Hematopoietic multipotent progenitor cell treated with erythropoietin and hydrocortisone succinate and interleukin-3 and kit ligand, for 4 days (in vitro differentiated cells): ENCODE measurements at regions not wholly inside any gene's neighbourhood (a gene's known extent, or its start where the extent isn't known, plus 50 kb on each side); places are given as distances from the start of the nearest gene placed in this dataset.
"Not testable (repeated sequence)": the region's sequence is repeated elsewhere in the genome, so short reads cannot be mapped to it uniquely, and the experiment has no call there.

Experiments used
- DNase-seq: peaks from one replicate; pipeline ENCODE4 v3.0.0-alpha.2; 2015

DNA sequence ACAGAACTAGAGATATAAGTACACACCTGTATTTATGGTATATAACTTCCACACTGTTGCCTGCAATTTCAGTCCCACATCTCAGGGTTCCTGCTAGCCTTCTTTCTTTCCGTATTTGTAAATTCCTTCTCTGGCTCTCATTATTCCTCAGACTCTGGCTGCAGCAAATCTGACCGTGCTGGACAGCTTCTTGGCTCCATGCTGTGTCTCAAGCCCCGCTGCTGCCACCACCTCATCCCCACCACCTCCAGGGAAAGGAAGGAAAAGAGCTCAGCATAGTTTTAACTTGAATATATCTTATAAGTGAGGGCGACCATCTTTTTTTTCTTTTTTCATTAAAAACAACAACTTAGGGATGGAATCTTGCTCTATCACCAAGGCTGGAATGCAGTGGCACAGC lies 155.6 kb upstream of the CXCL13 start:
- no peak for DNase-seq

- peak; percentile 13 for DNase-seq
These were observed 154.1 kb upstream of the CXCL13 start for GRCh38 chr4:77451530-77451929.

- DNase-seq: not testable (repeated sequence)
These were observed 153.5 kb upstream of the CXCL13 start for GRCh38 chr4:77452117-77452516.

DNA sequence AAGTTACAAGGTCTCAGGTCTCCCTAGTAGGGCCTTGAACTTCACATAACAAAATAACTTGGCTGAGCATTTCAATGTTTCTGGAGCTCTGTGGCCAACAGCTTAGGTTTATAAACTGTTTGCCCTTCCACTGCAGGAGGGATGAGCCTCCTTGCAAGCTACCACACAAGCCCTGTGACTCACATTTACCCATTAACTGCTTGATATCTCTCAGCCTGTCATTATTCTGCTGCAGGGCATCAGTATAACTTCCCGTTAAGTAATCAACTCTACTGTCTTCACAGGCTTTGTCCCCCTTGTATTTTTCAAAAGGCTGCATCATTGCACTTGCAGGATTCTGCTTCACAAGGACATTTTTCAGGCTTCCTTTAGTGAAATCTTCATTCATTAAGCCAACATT lies 151.7 kb upstream of the CXCL13 start:
- DNase-seq: no peak

DNA sequence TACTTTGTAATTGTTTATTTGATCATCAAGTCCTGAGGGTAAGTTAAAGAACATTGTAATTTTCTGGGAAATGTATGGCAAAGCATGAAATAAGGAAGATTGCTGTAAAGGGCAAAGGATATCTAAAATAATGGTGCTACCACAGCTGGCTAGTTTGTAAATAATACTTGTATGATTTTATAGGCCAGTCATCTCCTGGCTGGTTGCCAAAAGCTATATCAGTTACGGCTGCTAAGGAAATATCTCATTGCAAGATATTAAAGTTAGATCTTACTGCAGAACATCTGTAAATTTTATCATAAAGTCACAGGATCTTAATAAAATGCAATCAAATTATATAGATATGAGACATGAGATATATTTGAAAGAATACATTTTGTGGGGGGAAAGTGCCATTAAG lies 150.8 kb upstream of the CXCL13 start:
- no peak for DNase-seq

DNA sequence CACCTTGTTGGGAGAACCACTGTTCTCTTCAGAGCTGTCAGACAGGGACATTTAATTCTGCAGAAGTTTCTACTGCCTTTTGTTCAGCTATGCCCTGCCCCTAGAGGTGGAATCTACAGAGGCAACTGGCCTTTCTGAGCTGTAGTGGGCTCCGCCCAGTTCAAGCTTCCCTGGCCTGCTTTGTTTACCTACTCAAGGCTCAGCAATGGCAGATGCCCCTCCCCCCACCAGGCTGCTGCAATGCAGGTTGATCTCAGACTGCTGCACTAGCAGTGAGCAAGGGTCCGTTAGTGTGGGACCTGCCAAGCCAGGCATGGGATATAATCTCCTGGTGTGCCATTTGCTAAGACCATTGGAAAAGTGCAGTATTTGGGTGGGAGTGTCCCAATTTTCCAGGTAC lies 141.5 kb upstream of the CXCL13 start:
- DNase-seq: not testable (repeated sequence)

- peak; percentile 40 for DNase-seq
These were observed 140.3 kb upstream of the CXCL13 start for GRCh38 chr4:77465271-77465670.

DNA sequence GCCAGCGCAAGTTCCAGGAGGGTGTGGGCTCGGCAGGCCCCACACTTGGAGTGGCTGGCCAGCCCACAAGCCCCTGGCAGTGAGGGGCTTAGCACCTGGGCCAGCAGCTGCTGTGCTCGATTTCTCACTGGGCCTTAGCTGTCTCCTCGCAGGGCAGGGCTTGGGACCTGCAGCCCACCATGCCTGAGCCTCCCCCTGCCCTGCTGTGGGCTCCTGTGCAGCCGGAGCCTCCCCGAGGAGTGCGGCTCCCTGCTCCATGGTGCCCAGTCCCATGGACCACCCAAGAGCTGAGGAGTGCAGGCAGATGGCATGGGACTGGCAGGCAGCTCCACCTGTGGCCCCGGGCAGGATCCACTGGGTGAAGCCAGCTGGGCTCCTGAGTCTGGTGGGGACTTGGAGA lies 139.2 kb upstream of the CXCL13 start:
- no peak for DNase-seq

GRCh38 chr4:77471821-77472495 lies 133.7 kb upstream of the CXCL13 start:
- no peak for DNase-seq

GRCh38 chr4:77473509-77473908 lies 132.1 kb upstream of the CXCL13 start:
- peak; percentile 46 for DNase-seq

GRCh38 chr4:77481856-77482255 lies 123.8 kb upstream of the CXCL13 start:
- DNase-seq: no peak

- DNase-seq: no peak
These were observed 116.7 kb upstream of the CXCL13 start for GRCh38 chr4:77488882-77489281.

DNA sequence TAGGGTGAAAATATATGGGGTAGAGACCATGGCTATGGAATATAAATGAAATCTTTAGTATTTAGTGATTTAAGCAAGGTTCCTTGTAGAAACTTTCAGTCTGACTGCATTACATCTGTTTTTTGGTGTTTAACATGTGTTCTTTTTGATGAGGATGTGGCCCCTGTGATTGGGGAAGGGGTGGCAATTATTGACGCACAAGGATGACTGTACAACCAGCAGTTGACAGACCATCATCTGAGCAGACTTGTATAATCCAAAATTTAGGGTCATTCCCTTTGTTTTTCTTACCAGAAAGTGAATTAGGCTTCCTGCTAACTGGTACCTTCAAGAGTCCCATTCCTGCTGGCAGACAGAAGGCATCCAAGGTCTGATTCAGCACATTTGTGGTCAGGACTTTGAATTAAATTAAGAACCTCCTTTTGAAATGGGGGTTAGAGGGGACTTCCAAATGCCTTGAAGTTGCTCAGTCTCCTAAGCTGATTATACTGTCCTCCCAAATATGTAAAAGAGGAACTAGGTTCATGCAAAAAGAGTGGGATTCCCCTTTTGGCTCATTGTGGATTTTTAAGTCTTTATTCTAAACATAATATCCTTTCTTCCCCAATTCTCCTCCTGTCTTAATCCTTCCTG lies 112.4 kb upstream of the CXCL13 start:
- peak; percentile 12 for DNase-seq

DNA sequence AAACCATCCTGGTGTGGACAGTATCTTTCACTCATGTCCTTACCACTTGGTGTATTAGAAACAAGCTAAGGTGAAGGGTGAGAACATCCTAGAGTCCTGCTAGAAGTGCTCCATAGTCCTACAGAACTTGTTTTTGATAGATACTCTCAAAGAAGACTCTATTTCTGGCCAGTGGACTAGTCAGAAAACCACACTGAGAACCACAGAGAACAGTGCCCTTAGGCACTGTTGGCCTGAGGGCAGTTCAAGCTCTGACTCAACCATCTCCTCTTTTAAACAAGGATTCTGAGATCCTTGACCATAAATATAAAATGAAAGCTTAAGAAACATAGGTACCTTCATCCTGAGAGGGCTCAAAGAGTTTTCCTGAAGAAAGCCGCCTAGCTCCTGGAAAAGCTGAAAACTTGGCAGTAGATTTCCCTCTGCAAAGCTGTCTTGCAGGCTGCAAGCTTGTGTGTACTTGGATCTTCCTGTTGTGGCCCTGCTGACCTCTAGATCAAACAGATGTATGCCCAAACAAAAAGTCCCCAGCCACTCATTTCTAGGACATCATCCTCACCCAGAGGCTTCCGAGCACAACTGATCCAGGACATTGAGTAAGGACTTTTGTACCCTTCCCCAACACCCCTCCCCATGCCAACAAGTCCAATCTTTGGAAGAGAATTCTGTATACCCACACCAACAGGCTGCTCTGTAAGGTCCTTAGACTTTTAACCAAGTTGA lies 111.6 kb upstream of the CXCL13 start:
- no peak for DNase-seq

DNA sequence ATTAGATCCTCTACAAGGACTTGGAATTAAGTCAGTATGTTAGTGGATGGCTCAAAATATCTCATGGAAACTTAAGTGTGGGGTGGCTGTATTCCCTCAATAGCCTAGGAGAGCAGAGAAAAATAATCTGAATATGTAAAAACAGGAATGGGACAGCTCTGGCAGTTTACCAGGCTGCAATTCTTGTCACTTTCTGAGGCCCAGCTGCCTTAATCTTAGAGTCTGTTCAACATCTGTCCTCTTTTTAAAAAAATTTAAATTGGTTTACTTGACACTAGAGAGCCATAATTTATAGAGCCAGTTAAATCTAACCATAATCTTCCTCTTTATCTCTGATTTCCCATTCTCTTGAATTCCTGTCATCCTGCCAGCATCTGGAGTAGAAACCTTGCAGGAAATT lies 109.2 kb upstream of the CXCL13 start:
- no peak for DNase-seq

DNA sequence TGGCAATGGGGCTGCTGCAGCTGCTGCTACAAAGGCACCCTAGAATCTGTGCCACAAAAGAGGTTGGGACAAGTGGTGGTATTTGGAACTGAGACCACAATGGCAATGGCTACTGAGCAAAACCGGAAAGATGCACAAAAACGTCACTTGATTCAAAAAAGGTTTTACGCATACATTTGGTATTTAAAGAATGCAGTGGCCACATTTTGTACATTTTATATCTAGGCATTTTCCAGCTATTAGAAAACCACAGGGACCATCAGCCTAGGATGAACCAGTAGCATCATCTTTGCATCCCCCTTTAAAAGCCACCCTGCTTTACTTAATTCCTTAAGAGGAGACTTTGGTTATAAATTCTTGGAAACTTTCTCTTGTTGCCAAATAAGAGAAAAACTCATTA lies 104.8 kb upstream of the CXCL13 start:
- DNase-seq: no peak

GRCh38 chr4:77501240-77501639 lies 104.4 kb upstream of the CXCL13 start:
- no peak for DNase-seq

GRCh38 chr4:77501851-77502250 lies 103.8 kb upstream of the CXCL13 start:
- DNase-seq: no peak

- DNase-seq: no peak
These were observed 101.2 kb upstream of the CXCL13 start for GRCh38 chr4:77504407-77504806.

DNA sequence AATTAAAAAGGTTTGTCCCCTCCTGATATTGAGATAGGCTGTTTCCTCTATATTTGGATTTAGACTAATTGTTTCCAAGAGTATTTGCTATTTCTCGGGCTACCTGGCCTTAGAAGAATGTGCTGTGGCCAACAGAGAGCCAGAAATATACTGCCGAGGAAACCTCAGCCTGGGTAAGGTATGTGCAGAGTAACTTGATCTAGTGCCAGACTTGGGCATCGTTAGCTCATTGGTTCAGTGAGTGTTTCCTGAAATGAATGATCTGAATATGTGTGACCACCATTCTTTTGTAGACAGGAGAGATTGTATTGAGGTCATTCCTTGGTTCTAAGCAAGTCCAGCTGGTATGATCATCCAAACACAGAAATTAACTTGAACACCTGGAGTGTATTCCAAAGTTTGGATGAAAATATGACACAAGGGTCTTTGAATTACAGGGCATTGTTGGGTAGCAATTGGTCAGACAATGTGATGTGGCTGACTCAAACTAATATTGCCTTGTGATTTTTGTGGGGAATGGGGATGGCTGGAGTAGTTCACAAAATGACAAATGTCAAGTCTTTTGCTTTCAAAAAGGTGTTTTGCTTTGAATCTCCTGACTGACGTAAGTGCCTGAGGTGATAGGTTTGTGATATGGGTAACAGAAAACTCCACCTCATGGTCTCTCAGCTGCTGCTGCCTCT lies 100.2 kb upstream of the CXCL13 start:
- DNase-seq: no peak

DNA sequence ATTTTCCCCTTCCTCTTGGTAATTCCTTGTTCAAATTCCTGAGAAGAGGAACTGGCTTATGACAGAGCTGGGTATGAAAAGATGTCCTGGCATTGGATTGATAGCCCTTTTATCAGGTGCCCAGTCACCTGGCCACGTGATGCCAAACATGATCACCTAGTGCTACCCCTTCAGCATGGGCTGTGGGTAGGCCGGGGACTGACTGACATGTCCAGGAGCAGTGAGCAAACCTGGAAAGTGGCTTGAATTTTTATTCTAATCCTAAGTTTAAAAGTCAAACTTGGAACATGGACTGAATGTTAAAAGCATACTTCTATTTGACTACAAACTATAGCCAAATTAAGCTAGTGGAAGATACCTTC lies 99.7 kb upstream of the CXCL13 start:
- no peak for DNase-seq

DNA sequence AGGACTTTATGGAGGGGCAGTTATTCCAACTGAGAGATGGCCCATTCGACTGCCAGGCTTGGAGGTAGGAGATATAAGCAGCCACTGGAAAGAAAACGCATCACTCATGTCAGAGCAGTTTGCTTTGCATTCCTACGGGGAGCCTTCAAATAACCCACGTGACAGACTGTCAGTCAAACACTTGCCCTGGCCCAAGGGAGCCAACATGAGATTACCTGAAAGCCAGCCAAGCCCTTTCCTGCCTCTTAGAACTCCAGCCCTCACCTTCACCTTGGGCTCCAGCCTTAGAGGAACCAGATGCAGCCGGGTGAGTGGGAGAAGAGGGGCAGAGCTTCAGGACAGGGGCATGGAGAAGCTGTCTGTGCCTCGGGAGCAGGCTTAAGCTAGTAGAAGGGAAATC lies 95.3 kb upstream of the CXCL13 start:
- DNase-seq: no peak

- no peak for DNase-seq
These were observed 80.1 kb upstream of the CXCL13 start for GRCh38 chr4:77525538-77525937.

DNA sequence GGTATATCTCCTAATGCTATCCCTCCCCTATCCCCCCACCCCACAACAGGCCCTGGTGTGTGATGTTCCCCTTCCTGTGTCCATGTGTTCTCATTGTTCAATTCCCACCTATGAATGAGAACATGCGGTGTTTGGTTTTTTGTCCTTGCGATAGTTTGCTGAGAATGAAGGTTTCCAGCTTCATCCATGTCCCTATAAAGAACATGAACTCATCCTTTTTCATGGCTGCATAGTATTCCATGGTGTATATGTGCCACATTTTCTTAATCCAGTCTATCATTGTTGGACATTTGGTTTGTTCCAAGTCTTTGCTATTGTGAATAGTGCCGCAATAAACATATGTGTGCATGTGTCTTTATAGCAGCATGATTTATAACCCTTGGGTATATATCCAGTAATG lies 77.7 kb upstream of the CXCL13 start:
- not testable (repeated sequence) for DNase-seq
